GM18502 (cell line): ENCODE measurements at regions not wholly inside any gene's neighbourhood (a gene's known extent, or its start where the extent isn't known, plus 50 kb on each side); places are given as distances from the start of the nearest gene placed in this dataset.

Experiments used
- ATAC-seq: cut with Tn5 transposase; IDR thresholded peaks from one replicate; pipeline ENCODE4 v1.9.1; 2021; ENCODE audit warnings: mild to moderate bottlenecking; ENCODE audit not compliant: unreplicated experiment, poor library complexity

DNA sequence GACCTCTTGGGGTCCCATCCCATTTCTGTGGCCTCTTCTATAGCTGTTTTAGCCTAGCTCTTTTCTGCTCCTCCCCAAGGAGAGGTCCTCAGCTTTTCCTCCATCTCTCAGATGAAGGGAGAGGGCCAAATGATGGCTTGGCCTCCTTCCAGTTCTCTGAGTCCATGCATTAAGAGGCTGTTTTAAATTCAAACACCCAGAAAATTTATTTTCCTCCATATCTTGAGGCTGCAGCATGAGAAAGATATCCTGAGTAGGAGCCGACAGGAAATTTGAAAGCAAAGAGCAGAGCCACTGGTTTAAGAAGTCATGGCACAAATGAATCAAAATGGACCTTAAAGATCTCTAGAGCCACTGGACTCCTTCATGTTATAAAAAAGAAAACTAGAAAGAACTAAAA lies 558.8 kb downstream of the MID1IP1 start:
- no peak for ATAC-seq

DNA sequence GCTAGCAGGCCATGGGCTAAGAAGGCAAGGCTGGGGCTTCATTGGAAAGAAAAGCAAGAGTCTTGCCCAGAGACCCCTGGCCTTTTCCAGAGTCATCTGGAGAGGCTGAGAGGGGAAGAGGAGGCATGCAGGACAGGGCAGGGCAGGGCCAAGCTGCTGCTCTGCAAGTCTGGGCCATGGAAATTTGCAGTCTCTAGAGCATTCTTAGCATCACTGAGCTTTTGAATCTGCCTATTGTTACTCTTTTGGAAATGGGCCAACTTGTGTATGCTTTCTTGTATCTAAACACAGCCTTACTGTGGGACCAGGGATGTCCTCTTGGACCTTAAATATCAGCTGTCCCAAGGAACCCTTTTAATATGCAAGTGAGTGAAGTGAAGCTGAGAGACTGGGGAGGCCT lies 560.5 kb downstream of the MID1IP1 start:
- ATAC-seq, result no peak

DNA sequence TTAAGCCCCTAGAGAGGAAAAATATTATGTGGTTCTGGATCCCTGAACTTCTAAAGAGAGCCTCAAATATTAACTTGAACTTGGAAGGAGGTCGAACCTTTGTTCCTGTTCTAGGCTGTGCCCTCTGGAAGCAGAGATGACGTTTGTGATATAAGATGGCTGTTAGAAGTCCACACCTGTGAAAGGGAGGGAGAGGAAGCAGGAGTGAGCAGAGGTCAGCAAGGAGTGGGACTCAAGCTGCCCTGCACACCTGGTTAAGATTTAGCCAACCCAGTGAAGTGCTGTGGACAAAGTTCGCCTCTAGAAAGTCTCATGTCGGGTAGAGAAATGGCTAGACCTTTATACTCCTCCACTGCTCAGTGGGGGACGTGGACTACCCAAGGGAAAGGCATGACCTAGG lies 566.2 kb downstream of the MID1IP1 start:
- no peak for ATAC-seq

DNA sequence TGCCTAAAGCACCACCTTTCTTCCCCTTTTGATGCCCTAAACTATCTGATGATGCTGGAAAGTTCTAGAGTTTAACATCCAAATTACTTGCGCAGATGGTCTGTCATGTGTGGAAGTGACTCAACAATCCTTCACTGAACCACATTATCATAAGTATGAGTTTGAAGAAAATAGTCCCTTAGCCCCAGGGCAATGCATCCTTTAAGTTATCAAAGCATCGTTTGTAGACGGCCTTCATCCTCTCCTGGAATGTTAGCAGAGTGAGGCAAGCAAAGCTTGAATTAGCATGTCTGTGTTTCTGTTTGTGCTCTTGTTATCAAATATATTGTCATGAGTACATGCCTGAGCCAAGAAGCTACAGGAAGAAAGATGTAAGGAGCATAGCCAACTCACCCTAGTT lies 570.9 kb downstream of the MID1IP1 start:
- ATAC-seq, result no peak

DNA sequence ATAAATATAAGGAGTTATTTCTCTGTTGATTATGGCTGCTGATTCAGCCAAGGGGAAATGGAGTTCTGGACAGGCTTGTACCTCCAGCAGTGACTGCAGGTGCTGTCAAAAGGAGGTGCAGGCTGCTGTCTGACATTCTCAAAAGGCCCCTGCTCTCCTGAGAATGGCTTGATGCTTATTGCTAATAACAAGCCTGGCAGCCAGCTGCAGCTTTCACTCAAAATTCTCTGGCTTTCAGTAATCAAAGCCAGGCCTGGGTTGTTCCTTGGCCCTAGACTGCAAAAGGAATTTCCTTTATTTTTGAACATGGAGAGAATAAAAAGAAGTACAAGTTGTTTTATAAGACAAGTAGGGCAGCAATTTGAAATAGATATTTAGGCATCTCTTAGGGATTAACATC lies 575.9 kb downstream of the MID1IP1 start:
- ATAC-seq, result no peak

DNA sequence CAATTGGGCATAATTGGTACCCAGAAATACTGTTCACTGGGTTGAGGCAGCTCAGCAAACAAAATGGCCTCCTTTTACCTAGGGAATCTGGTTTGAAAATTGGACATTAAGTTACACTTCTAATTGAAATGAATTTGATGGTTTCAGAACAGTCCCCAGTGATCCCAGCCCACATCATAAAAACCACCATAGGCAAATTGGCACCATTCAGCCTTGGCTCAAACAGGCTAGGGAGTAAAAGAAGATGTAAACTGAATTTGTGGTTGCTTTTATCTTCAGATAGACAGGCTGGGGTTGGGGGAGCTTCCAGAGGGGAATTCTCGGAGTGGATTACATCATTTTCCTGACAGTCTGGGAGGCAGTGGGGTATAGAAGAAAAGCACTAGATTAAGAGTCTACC lies 576.5 kb downstream of the MID1IP1 start:
- ATAC-seq, result no peak

DNA sequence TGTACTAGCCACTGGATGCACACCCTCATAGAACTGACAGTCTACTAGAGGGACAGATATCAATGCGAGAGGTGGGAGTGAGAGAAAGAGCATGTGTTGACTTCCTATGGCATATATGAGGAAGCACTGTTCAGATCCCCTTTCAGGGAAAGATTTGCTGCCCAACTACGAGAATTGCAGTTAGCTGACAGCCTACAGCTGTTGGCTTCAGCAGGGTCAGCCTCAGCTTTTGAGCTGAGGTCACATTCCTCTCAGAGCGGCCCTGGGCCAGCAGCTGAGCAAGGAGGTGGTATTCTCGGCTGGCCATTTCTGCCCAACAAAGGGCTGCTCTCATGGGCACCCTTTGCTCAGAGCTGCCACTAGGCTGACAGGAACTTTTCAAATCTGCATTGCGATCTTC lies 580.2 kb downstream of the MID1IP1 start:
- ATAC-seq, result no peak

DNA sequence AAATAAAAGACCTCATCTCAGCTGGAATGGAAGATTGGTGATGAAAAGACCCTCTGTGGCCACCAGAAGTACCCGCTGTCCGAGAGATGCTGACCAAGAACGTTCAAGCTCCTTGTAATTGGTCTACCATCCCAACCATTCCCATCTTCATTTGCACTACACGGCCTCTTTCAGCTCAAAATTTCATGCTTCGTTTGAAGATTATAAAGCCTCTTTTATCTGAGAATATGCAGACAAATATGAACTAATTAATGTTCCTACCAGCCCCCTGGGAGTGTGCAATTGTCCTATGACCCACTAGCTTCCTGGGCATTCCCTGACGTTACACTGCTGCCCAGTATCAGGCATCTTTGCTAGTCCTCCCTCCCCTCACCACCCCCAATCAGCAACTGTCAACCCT lies 583.7 kb downstream of the MID1IP1 start:
- no peak for ATAC-seq

DNA sequence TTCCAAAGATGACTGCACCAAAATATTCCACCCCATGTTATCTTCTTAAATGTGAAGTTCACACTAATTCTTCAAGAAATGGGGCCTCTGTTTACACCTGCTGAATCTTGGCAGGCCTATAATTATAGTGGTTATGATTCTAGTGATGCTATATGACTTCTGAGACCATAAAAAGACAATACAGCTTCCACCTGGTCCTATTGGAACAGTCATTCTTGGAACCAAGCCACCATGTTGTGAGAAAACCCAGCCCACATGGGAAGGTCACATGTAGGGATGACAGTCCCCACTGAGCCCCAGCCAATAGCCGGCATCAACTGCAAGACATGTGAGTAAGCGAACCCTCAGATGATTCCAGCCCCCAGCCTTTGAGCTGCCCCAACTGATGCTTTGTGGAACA lies 587.5 kb downstream of the MID1IP1 start:
- ATAC-seq, result no peak

DNA sequence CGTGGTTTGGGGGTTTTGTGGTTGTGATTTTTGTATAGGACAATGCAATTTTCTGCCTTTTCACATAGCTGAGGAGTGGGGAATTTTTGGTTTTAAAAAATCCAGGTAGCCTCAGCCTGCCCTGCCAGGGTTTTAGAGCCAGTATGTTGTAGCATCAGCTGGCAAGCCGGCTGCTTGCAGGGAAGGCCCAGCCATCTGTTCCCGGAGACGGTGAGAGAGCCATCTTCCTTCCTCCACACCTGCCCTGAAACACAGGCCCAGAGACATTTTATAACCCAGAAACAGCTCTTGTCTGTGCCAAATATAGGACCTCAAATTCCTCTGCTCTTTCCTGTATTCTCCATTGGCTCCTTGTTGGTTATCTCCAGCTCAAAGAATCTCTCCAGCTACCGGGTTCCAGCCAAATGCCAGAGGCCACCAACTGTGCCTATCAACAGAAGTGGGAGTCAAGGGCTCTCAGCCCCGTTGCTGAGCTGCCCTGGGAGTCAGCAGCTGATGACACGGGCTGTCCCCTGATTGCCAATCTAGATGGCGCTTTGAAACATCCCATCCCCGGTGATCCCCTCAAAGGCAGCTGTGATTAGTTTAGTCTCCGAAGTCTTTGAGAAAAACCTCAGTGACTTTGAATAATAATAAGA lies 595.2 kb downstream of the MID1IP1 start:
- ATAC-seq, result no peak

DNA sequence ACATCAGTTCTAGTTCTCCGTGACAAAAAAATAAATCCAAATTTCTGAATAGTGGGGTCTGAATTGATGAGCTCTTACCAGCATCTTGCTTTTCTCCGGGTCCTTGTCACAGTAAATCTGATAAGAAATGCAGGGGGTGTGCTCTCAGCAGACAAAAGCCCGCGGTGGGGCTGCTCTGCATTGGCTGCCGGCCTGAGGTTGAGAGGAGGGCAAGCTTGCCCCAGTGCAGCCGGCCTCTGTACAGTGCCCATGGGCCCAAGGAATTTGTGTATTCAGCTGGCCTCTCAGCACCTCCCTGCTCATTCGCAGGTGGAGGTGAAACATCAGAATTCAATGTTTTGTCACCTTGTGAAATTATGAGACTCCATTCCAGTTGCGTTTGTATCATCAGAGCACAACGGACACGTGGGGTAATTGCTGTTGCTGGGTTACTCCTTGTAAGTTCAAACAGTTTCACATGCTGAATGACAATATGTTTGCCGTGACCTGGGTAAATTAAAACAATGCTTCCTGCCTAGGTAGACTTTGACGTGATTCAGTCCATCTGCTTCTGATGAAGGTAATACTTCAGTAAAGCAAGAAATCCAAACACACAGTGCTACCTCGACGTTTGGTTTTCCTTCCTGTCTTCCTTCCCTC lies 596.4 kb downstream of the MID1IP1 start:
- ATAC-seq, result no peak

DNA sequence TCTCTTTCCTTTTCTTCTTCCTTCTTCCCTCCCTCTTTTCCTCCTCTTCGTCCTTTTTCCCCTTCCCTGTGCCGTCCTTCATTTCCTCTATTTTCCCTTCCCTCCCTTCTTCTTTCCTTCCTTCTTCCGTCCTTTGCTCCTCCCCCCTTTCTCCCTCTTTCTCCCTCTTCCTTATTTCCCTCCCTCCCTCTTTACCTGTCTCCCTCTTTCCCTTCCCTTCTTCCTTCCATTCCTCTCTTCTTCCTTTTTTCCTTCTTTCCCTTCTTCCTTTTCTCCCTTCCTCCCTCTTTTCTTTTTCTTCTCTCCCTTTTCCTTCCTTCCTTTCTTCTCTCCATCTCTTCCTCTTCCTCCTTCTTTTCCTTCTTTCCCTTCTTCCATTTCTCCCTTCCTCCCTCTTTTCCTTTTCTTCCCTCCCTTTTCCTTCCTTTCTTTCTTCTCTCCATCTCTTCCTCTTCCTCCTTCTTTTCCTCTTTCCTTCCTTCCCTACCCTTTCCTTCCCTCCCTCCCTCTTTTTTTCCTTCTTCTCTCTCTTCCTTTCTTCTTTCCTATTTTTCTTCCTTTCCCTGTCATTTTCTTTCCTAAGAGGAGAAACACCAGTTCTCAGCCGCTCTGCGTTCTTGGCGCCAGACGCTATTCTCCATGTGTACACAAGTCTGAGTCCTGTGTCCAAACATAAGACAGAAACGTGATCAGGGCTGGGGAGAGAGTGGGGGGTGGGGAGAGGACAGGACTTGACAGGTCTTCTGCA lies 597.1 kb downstream of the MID1IP1 start:
- ATAC-seq, result no peak

DNA sequence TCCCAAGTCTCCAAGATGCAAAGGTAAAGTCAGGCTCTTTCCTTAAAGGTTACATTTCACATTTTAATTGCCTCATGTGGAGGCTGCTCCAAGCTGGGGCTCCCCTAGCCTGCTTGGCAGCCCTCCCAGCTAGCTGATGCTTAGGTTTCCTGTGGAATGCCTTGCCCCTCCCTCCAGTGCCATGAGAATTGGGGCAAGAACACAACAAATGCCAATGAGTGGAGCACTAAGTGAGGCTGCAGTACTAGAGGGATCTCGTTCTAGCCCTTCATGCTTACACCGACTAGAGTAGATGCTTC lies 597.7 kb downstream of the MID1IP1 start:
- no peak for ATAC-seq

DNA sequence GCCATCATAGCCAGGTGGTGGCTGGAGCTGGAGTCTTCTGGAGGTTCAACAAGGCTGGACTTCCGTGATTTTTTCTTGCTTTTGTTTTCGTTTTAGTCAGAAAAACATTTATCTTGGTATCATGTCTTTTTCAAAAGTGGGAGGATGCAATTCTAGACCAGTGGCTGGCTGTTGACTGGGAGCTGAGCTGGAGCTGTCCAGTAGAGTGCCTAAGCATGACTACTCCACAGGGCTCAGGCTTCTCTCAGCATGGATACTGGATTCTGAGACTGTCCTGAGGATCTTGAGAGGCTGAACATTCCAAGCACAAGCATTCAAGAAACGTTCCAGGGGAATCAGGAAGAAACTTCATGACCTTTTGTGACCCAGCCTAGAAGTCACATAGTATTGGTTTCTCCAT lies 598.1 kb downstream of the MID1IP1 start:
- ATAC-seq, result no peak

DNA sequence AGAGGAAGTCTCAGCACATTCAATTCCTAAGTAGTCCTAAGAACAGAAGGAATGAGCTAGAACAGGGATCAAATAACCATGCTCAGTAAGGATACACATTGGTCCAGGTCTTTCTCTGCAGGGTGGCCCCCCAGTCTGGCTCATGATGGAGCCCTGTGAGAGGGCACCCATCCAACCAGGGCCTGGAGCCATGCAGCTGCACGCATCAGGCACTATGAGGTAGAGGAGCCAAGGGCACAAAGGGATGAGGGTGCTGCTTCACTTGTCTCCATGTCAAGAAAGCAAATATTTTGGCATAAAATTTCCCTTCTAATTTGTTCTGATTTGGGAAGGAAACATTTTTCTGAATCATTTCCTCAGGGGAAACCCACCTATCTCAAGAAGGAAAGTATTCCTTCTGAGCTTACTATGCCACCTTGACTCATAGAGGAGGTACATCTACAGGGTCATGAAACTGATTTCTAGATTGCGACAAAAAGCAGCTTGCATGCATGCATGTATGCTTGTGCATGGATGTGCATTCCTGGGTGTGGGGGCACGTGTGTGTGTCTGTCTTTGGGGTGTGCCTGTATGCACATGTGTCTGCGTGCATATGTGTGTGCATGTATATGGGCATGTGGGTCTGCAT lies 600.3 kb downstream of the MID1IP1 start:
- ATAC-seq, result no peak

DNA sequence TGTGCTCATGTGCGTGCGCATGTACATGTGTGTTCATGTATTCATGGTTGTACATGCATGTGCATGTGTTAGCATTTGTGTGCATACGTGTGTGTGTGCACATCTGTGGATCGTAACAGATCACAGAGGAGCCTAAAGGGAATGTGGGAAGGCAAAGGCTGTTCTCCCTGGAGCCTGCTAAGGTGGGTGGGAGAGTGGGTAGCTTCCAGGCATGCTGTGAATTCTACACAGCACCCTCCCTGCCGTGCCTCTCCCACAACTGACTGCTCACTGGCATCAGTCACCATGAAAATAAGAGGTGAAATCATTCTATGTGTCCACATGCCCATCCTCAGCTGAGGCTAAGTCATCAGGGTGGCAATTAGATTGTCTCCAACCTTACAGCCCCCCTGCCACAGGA lies 600.9 kb downstream of the MID1IP1 start:
- ATAC-seq, result no peak

DNA sequence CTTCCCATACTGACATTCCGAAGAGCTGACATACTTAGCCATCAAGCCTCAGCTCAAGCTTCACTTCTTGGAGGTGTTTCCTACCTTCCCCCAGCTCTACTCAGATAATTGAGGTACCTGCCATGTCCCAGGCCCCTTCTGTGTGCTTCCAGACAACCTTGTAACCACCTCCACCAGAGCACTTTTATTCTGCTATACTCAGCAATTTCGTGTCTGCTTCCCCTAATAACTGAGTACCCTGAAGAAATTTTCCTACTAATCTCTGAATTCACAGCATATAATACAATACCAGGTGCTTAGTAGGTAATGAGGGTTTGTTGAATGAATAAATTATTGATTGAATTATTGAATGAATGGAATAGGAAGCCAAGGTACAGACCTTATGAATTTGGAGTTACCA lies 605.5 kb downstream of the MID1IP1 start:
- ATAC-seq, result no peak

DNA sequence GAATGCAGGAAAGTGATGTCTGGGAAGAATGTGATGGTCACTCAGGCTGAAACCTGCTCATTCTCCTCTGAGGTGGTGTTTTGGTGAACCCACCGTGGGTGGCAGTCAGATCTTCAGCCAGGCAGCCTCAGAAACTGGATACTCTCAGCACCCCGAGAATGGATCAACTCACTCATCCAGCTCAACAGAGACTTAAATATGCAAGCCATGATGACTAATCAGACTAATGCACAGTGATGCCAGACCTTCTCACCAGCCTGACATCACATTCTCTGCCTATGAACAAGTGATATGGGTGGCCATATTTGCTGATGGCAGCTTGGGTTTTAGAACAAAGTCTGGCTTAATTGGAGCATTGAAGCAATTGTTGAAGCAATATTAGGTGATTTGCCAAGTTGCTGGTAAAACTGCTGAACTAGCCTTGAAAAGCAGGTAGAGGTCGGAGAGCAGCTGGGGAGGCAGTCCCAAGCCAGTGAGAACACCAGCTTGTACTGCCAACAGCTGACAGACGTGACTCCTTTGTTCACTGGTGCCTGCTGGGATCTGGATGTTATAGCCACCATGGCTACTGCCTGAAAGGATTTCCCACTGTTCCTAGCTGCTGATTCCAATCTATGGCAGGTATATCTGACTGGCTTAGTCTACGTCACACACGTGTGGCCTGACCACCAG lies 608.1 kb downstream of the MID1IP1 start:
- no peak for ATAC-seq

DNA sequence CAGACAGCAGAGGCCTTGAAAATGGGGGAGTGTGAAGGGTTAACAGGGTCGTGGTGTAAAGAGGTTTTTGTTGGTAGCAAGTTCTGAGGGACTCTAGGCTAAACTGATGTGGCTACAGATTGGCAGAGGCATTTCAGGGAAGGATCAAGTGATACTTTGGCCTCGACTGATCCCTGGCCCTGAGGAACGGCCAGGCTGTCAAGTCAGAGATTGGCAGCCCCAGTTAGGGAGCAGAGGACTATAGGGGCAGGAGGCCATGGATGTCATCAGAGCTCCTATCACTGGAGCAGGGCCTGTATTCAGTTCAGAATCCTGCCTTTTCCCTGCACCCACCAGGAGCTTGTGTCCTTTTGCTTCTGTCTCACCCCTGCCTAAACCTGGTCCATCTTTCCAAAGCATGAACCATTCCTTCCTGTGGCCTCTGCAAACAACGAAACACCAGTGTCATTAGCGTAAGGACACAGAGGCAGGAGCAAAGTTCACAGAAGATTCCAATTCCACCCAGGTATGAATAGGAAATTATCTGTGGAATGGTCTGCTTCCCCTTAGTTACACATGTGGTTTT lies 613.1 kb downstream of the MID1IP1 start:
- no peak for ATAC-seq

DNA sequence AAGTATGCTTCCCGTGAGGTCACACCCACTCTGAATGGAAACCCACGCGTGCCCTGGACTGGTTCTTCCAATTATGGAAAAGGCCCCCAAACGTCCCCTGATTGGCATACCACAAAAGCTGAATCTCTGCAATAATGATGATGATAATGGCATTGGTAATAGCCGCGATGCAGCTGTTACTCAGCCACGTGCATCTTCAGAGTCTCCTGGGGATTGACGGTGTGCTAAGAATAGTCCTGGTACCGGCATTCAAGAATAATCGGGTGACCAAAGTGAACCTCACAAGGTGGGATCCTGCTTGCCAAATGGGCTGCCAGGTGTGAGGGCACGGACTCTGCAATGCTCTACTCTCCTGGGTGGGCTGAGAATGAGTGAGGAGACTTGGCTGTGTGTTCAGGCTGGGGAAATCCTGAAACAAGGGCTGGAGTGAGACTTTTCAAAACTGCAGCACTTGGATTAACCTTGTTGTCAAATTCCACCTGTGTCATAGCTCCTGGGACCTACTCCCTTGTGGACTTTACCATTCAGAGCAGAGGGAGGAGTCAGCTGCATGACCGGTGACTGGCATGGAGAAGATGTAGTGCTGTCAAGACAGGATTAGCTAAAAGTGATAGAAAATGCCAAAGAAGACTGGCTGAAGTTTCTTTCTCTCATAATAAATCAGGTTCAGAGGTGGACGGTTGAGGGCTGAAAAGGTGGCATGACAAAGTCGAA lies 615.4 kb downstream of the MID1IP1 start:
- no peak for ATAC-seq
